Right lobe of liver (tissue), 4 donors: ENCODE measurements at regions not wholly inside any gene's neighbourhood (a gene's known extent, or its start where the extent isn't known, plus 50 kb on each side); places are given as distances from the start of the nearest gene placed in this dataset.

Experiments
- POLR2A ChIP-seq: fragments of 450-650 bp; IDR thresholded peaks from one replicate; pipeline ENCODE4 v1.6.1; 2017; ENCODE audit warnings: antibody characterized with exemption, mild to moderate bottlenecking
- TF ChIP-seq, protein P1 (sequence below), 4 donors: fragments of 200-600 bp in 3 of 4; fragments of 450-650 bp in 1 of 4; IDR thresholded peaks; one replicate each; pipeline versions ENCODE4 v1.5.1 to v1.8.0; 2016 to 2022; ENCODE audit warnings: antibody characterized with exemption in 4 of 4, mild to moderate bottlenecking in 2 of 4
- donor health status: DM: no; HTN: no; CAD: no.
- donor health status: DM: no; HTN: no; CAD: no.
- donor health status: DM: no; HTN: yes; CAD: no.

DNA sequence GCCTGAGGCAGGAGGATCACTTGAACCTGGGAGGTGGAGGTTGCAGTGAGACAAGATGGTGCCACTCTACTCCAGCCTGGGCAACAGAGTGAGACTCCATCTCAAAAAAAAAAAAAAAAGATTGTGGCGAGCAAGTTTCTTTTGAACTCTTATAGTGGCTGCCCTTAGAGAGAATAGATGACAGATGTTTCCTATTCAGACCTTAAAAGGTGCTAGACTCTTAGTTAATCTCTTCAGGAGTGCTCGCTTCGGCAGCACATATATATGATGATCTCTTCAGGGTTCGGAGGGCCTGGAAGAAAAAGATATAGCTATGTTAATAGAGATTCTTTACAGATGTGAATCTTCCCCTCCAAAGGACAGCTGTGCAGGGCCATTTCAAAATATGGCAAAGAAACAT lies 73.1 kb upstream of the AMN1 start:
- TF ChIP-seq, protein P1, sequence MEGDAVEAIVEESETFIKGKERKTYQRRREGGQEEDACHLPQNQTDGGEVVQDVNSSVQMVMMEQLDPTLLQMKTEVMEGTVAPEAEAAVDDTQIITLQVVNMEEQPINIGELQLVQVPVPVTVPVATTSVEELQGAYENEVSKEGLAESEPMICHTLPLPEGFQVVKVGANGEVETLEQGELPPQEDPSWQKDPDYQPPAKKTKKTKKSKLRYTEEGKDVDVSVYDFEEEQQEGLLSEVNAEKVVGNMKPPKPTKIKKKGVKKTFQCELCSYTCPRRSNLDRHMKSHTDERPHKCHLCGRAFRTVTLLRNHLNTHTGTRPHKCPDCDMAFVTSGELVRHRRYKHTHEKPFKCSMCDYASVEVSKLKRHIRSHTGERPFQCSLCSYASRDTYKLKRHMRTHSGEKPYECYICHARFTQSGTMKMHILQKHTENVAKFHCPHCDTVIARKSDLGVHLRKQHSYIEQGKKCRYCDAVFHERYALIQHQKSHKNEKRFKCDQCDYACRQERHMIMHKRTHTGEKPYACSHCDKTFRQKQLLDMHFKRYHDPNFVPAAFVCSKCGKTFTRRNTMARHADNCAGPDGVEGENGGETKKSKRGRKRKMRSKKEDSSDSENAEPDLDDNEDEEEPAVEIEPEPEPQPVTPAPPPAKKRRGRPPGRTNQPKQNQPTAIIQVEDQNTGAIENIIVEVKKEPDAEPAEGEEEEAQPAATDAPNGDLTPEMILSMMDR (IDR thresholded peaks at IDR 0.05): no peak
- no peak for TF ChIP-seq POLR2A
